NCI-H2196 treated with DMSO at 0.1 percent for 48 hours (cell line): ENCODE measurements at regions not wholly inside any gene's neighbourhood (a gene's known extent, or its start where the extent isn't known, plus 50 kb on each side); places are given as distances from the start of the nearest gene placed in this dataset.

Experiments used
- DNase-seq: peaks from one replicate; lab custom pipeline; 2025; ENCODE audit not compliant: unreplicated experiment; lab: John Stamatoyannopoulos, UW

GRCh38 chr21:31470896-31471694 is 127.0 kb upstream of the TIAM1 start:
- no peak for DNase-seq

- no peak for DNase-seq
Measured at GRCh38 chr21:31460980-31461379, 116.9 kb upstream of the TIAM1 start.

- DNase-seq: no peak
Measured at GRCh38 chr21:31459457-31459856, 115.4 kb upstream of the TIAM1 start.

GRCh38 chr21:31457675-31458074 is 113.6 kb upstream of the TIAM1 start:
- no peak for DNase-seq

GRCh38 chr21:31456201-31456600 is 112.1 kb upstream of the TIAM1 start:
- DNase-seq: no peak

- no peak for DNase-seq
Measured at GRCh38 chr21:31455506-31455905, 111.4 kb upstream of the TIAM1 start.

- DNase-seq: no peak
Measured at GRCh38 chr21:31450980-31451379, 106.9 kb upstream of the TIAM1 start.

GRCh38 chr21:31449921-31450535 is 106.0 kb upstream of the TIAM1 start:
- no peak for DNase-seq

- DNase-seq: no peak
Measured at GRCh38 chr21:31448496-31448895, 104.4 kb upstream of the TIAM1 start.

GRCh38 chr21:31447505-31447904 is 103.4 kb upstream of the TIAM1 start:
- no peak for DNase-seq

- no peak for DNase-seq
Measured at GRCh38 chr21:31446226-31446855, 102.3 kb upstream of the TIAM1 start.

GRCh38 chr21:31445137-31445536 is 101.1 kb upstream of the TIAM1 start:
- no peak for DNase-seq

GRCh38 chr21:31443736-31444521 is 99.9 kb upstream of the TIAM1 start:
- DNase-seq: no peak

GRCh38 chr21:31442339-31442738 is 98.3 kb upstream of the TIAM1 start:
- no peak for DNase-seq

- DNase-seq: no peak
Measured at GRCh38 chr21:31429506-31429905, 85.4 kb upstream of the TIAM1 start.

- no peak for DNase-seq
Measured at GRCh38 chr21:31426235-31426797, 82.3 kb upstream of the TIAM1 start.

- no peak for DNase-seq
Measured at GRCh38 chr21:31425138-31425537, 81.1 kb upstream of the TIAM1 start.

GRCh38 chr21:31424058-31424457 is 80.0 kb upstream of the TIAM1 start:
- DNase-seq: no peak

- no peak for DNase-seq
Measured at GRCh38 chr21:31420988-31421387, 76.9 kb upstream of the TIAM1 start.

GRCh38 chr21:31420354-31420753 is 76.3 kb upstream of the TIAM1 start:
- no peak for DNase-seq

GRCh38 chr21:31418377-31419001 is 74.4 kb upstream of the TIAM1 start:
- no peak for DNase-seq
